ENCODE measurements at regions not wholly inside any gene's neighbourhood (a gene's known extent, or its start where the extent isn't known, plus 50 kb on each side); places are given as distances from the start of the nearest gene placed in this dataset.

- no peak for DNase-seq
Observed at GRCh38 chr12:4099276-4099675, 174.3 kb upstream of the CCND2 start.

- peak; percentile 14 for DNase-seq
Observed at GRCh38 chr12:4091016-4091743, 182.4 kb upstream of the CCND2 start.

- DNase-seq = no peak
Observed at GRCh38 chr12:4089956-4090355, 183.6 kb upstream of the CCND2 start.

GRCh38 chr12:4089121-4089606 lies 184.4 kb upstream of the CCND2 start:
- DNase-seq = no peak

GRCh38 chr12:4088451-4088850 lies 185.1 kb upstream of the CCND2 start:
- no peak for DNase-seq

GRCh38 chr12:4086481-4086880 lies 187.1 kb upstream of the CCND2 start:
- DNase-seq = no peak

GRCh38 chr12:4084573-4084972 lies 189.0 kb upstream of the CCND2 start:
- DNase-seq = no peak

- DNase-seq = no peak
Observed at GRCh38 chr12:4082809-4083403, 190.7 kb upstream of the CCND2 start.

- no peak for DNase-seq
Observed at GRCh38 chr12:4080213-4080612, 193.3 kb upstream of the CCND2 start.

- DNase-seq = no peak
Observed at GRCh38 chr12:4074129-4074528, 199.4 kb upstream of the CCND2 start.

GRCh38 chr12:4069670-4070010 lies 196.4 kb upstream of the PARP11 start:
- DNase-seq = peak; percentile 86

GRCh38 chr12:4068981-4069669 lies 195.9 kb upstream of the PARP11 start:
- peak; percentile 58 for DNase-seq

GRCh38 chr12:4064008-4064407 lies 190.8 kb upstream of the PARP11 start:
- no peak for DNase-seq

- no peak for DNase-seq
Observed at GRCh38 chr12:4059898-4060568, 186.8 kb upstream of the PARP11 start.

- no peak for DNase-seq
Observed at GRCh38 chr12:4056910-4057845, 184.0 kb upstream of the PARP11 start.

GRCh38 chr12:4054630-4055029 lies 181.4 kb upstream of the PARP11 start:
- DNase-seq = no peak

- DNase-seq = no peak
Observed at GRCh38 chr12:4052691-4053090, 179.5 kb upstream of the PARP11 start.

- DNase-seq = no peak
Observed at GRCh38 chr12:4051596-4051995, 178.4 kb upstream of the PARP11 start.

GRCh38 chr12:4050340-4050739 lies 177.1 kb upstream of the PARP11 start:
- DNase-seq = no peak

GRCh38 chr12:4049298-4050080 lies 176.3 kb upstream of the PARP11 start:
- no peak for DNase-seq

- DNase-seq = no peak
Observed at GRCh38 chr12:4047421-4047820, 174.2 kb upstream of the PARP11 start.

- DNase-seq = no peak
Observed at GRCh38 chr12:4046495-4046840, 173.3 kb upstream of the PARP11 start.
